ENCODE measurements at regions not wholly inside any gene's neighbourhood (a gene's known extent, or its start where the extent isn't known, plus 50 kb on each side); places are given as distances from the start of the nearest gene placed in this dataset.

DNA sequence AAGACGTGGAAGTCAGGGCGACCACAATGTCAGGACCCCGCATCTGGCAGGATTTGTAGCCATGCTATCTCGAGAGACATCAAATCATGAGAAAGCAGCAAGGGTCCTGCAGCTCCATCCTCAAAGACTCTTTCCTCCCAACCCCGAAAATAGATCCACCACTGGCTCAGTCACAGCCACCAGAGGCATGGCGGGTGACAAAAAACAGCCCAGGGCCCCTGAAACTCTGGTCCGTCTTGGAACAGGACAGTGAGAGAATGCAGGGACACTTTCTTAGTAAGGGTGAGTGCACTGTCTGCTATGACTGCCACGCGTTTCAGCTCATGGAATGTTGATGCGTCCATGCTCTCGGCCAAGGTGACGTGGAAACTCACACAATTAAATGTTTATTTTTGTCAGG lies 220.9 kb downstream of the IRX2 start:
- H3K36me3 ChIP-seq (ENCODE audit: control insufficient read depth, insufficient read depth, low read length): no peaks in the 10 kb centered on the region
- H3K27me3 ChIP-seq (ENCODE audit: control insufficient read depth, insufficient read depth, low read length): no peaks in the 10 kb centered on the region
- no peak overlapping the region for H3K4me3 ChIP-seq (ENCODE audit: low read depth, low read length)
- no peak for DNase-seq (ENCODE audit: low read depth)
- no peak for FAIRE-seq
- TF ChIP-seq, protein P1, sequence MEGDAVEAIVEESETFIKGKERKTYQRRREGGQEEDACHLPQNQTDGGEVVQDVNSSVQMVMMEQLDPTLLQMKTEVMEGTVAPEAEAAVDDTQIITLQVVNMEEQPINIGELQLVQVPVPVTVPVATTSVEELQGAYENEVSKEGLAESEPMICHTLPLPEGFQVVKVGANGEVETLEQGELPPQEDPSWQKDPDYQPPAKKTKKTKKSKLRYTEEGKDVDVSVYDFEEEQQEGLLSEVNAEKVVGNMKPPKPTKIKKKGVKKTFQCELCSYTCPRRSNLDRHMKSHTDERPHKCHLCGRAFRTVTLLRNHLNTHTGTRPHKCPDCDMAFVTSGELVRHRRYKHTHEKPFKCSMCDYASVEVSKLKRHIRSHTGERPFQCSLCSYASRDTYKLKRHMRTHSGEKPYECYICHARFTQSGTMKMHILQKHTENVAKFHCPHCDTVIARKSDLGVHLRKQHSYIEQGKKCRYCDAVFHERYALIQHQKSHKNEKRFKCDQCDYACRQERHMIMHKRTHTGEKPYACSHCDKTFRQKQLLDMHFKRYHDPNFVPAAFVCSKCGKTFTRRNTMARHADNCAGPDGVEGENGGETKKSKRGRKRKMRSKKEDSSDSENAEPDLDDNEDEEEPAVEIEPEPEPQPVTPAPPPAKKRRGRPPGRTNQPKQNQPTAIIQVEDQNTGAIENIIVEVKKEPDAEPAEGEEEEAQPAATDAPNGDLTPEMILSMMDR (IDR thresholded peaks at IDR 0.05; ENCODE audit: insufficient read depth, low read length, severe bottlenecking): no peak

DNA sequence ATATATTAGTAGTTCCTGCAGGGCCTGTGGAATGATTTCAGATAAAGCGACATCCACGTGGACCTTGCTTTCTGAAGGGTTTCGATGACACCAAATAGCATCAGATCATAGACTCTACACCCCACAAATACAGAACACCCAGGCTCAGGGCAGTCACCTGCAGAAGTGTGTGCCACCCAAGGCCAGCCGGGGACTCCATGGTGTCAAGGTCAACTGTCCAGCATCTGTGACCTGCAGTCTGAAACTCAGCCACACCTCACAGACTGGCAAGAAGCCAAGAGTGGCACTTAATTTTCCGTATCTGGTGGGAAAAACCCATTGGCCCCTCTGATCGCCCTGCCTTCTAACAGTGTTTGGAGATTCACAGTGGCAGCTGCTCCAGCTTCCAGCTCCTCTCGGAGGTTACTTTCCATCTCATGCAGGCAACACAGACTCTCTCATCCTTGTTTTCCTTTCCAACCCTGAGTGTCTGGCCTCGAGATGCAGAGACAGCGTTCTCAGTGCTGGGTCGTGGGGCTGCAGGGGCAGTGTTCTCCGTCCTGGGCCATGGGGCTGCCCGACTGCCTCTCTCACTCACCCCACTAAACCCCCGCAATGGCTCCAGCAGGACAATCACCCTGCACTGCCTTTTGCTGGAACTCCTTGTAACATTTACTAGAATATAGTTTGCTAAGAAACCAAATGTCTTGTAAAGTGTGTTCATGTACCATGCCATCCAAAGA lies 221.9 kb downstream of the IRX2 start:
- no peak overlapping the region for H3K4me3 ChIP-seq (ENCODE audit: low read depth, low read length)
- no peaks in the 10 kb centered on the region for H3K27me3 ChIP-seq (ENCODE audit: control insufficient read depth, insufficient read depth, low read length)
- H3K36me3 ChIP-seq (ENCODE audit: control insufficient read depth, insufficient read depth, low read length): no peaks in the 10 kb centered on the region
- FAIRE-seq (no peak), DNase-seq (ENCODE audit: low read depth) (no peak)
- TF ChIP-seq, protein P1 (IDR thresholded peaks at IDR 0.05; ENCODE audit: insufficient read depth, low read length, severe bottlenecking): no peak

DNA sequence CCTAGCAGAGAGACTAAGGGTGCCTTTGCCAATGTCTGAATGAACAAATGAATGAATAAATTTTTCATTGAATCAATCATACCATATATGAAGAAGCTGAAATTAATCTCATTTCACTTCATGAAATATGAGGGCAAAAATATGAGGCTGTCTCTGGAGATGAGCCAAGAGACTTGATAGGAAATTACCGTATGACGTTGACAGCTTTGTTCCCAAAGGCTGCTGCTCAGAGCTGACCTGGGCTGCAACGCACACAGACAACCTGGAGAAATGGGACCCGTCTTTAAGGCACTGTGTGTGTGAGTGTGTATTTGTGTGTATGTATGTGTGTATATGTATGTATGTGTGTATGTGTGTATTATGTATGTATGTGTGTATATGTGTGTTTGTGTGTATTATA lies 226.1 kb downstream of the IRX2 start:
- no peaks in the 10 kb centered on the region for H3K27me3 ChIP-seq (ENCODE audit: control insufficient read depth, insufficient read depth, low read length)
- FAIRE-seq: no peak
- H3K36me3 ChIP-seq (ENCODE audit: control insufficient read depth, insufficient read depth, low read length): no peaks in the 10 kb centered on the region

DNA sequence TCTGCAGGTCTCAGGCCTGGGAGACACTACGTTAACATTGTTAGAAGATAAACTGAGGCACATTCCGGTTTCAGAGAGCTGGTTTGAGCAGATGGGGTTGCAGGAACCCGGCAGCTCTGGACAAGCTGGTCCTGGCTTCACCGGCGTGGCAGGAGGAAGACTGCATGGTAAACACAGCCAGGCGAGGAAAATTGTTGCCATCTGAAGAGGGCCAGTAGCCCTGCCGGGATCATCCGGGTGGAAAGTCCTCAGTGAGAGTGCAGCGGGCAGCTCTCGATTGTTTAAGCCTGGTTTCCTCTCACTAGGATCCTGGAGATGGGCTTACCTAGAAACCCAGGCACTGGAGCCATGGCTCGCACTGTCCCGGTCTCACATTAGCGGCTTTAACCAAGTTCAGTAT lies 226.9 kb downstream of the IRX2 start:
- DNase-seq (ENCODE audit: low read depth): no peak
- H3K27me3 ChIP-seq (ENCODE audit: control insufficient read depth, insufficient read depth, low read length): no peaks in the 10 kb centered on the region
- TF ChIP-seq, protein P1 (IDR thresholded peaks at IDR 0.05; ENCODE audit: insufficient read depth, low read length, severe bottlenecking): no peak
- H3K4me3 ChIP-seq (ENCODE audit: low read depth, low read length): no peak overlapping the region
- no peaks in the 10 kb centered on the region for H3K36me3 ChIP-seq (ENCODE audit: control insufficient read depth, insufficient read depth, low read length)
- no peak for FAIRE-seq

More for the DNA sequence above, 226.1 kb downstream of the IRX2 start:
- DNase-seq (ENCODE audit: low read depth): no peak
- H3K4me3 ChIP-seq (ENCODE audit: low read depth, low read length): no peak overlapping the region
- TF ChIP-seq, protein P1 (IDR thresholded peaks at IDR 0.05; ENCODE audit: insufficient read depth, low read length, severe bottlenecking): no peak

DNA sequence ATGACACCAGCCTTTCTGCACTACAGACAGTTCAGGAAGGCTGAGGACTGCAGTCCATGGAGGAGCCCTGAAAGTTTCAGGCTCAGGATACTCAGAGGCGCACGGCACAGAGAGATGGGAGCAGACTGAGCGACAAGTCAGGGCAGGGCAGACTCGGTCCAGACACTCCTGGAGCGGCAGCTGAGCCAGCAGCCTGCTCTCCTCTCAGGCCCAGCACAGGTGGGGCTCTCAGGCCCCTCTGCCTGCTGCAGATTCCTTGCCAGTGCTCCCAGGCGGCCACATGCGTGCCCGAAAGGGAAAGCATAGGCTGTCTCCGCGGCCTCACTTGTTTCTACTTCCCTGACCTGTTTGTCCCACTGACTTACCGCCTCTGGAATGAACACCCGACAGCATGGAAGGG lies 228.3 kb downstream of the IRX2 start:
- no peak for DNase-seq (ENCODE audit: low read depth)
- Histone ChIP-seq H3K36me3 (ENCODE audit: control insufficient read depth, insufficient read depth, low read length) (no peaks in the 10 kb centered on the region), H3K27me3 (ENCODE audit: control insufficient read depth, insufficient read depth, low read length) (no peaks in the 10 kb centered on the region), H3K4me3 (ENCODE audit: low read depth, low read length) (no peak overlapping the region)
- TF ChIP-seq, protein P1 (IDR thresholded peaks at IDR 0.05; ENCODE audit: insufficient read depth, low read length, severe bottlenecking): no peak
- no peak for FAIRE-seq

DNA sequence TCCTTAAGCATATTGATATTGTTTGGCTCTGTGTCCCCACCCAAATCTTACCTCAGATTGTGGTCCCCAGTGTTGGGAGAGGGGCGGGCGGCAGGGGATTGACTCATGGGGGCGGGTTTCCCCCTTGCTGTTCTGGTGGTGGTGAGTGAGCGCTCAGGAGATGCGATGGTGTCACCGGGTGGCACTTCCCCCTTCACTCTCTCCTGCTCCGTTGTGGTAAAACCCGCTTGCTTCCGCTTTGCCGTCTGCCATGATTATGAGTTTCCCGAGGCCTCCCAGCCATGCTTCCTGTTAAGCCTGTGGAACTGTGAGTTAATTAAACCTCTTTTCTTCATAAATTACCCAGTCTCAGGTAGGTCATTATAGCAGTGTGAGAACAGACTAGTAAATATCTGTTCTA lies 229.1 kb downstream of the IRX2 start:
- Histone ChIP-seq H3K4me3 (ENCODE audit: low read depth, low read length) (no peak overlapping the region), H3K36me3 (ENCODE audit: control insufficient read depth, insufficient read depth, low read length) (no peaks in the 10 kb centered on the region), H3K27me3 (ENCODE audit: control insufficient read depth, insufficient read depth, low read length) (no peaks in the 10 kb centered on the region)
- TF ChIP-seq, protein P1 (IDR thresholded peaks at IDR 0.05; ENCODE audit: insufficient read depth, low read length, severe bottlenecking): no peak
- no peak for DNase-seq (ENCODE audit: low read depth)
- FAIRE-seq: no peak
